Astrocyte of the hippocampus (primary cell): ENCODE measurements at regions not wholly inside any gene's neighbourhood (a gene's known extent, or its start where the extent isn't known, plus 50 kb on each side); places are given as distances from the start of the nearest gene placed in this dataset.
"Not testable (repeated sequence)": the region's sequence is repeated elsewhere in the genome, so short reads cannot be mapped to it uniquely, and the experiment has no call there.

ENCODE experiments used
- DNase-seq: peaks from one replicate; pipeline ENCODE4 v3.0.0; 2011; ENCODE audit warnings: low read depth, low spot score

DNA sequence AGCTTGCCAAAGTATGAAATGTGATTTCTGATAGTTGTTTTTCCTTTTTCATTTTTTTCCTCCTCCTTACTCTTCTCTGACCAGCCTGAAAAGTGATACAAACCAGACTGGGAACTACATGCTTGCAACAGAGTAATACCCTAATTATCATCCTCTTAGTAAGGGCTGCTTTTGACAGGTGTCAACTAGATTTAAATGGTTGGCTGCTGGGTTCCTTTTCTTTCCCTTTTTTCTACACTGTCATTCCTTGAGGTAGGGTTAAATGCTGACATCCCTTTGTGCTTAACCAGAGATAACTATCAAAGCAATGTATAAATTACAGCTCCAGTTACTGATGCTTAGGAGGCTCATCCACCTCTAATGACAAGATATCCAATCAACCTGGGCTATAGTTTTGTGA, 598.8 kb downstream of the TTLL7 start:
- DNase-seq = not testable (repeated sequence)

DNA sequence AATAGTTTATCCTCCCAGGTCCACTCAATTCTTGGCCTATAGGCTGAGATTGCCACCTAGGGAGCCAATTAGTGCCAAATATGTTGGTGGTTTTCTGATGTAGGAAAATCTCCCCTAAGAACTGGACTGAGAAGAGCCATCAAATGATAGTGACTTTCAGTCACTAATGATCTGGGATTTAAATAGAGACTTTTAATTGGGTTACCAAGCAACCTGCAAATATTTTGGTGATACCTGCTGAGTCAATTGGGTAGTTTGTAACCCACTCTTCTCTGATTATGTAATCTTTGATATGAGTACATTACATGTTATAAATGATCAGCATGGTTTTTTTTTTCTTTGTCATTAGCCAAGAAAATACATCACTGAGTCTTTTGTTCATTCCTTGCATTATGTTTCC, 600.8 kb downstream of the TTLL7 start:
- DNase-seq = not testable (repeated sequence)

DNA sequence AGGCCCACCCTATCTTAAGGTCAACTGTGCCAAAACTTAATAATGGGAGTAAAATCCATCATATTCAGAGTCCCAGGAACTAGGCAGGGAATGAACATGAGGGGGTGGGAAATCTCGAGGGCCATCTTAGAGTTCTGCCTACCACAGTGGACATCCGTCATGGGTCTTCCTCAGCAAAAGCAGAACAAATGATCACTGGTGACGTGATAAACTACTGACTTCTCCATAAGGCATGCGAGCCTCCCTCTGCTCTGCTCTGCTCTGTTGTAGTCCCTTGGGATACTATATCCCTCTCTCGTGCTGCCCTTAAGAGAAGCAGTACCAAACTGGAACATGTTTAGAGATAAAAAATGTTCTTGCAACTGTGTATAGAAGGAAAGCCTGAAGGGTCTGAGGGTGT, 603.8 kb downstream of the TTLL7 start:
- DNase-seq = not testable (repeated sequence)

DNA sequence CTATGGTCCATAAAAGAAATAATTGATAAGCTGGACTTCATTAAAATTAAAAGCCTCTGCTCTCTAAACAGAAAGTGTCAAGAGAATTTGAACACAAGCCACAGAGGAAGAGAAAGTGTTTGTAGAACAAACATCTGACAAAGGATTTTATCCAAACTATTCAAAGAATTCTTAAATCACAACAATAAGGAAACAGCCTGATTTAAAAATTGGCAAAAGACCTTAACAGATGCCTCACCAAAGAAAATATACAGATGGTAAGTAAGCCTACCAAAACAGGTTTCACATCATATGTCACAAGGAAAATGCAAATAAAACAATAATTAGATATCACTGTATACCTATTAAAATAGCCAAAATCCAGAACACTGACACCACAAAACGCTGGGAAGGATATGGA, 612.0 kb downstream of the TTLL7 start:
- peak; percentile 24 for DNase-seq

DNA sequence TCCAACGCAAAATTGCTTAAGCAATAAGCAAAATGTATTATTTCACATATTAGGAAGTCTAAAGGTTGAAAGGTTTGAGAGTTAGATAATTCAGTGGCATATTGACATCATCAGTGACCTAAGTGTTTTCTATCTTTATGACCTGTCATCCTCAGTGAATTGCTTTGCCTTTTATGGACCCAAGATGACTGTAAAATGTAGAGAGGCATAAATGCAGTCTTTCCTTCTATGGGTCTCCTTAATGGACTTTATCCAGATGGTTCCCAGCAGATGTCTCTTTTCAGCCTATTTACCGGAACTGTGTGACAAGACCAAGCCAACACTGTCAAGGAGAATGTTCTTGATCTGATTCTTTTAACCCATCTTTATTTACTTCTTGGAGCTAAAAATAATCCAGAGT, 615.8 kb downstream of the TTLL7 start:
- DNase-seq = not testable (repeated sequence)

DNA sequence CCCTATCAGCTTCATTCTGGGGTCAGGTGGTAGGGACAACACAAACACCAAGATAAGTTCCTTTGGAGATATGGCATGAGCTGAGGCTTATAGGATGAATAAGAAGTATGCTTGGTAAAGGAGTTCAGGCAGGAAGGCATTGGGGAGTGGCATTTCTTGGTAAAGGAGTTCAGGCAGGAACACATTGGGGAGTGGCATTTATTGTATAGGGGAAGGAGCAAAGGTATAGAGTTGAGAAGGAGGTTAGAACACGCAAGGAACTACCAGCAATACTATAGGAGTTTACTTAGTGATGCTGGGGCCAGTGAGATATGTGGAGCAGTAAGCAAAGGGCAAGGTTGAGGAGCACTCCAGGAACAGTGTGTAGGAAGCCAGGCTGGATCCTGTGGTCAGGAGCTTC, 625.9 kb downstream of the TTLL7 start:
- DNase-seq = not testable (repeated sequence)

DNA sequence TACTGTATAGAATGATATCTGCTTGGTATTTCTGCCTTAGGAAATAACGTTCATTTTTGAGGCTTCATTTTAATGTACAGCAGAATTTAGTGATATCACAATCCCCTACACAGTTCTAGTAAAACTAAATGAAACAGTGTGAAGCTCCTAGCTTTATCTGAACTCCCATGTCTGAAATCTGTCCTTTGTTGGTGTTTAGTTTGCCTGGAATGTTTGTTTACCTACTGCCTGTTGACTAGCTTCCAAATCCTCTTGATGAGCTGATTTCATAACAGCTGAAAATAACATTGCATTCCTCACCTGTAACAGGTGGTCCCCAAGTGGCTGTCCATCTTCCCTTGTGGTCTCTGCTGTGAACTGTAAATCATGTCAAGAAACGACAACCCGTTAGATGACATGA, 629.1 kb downstream of the TTLL7 start:
- DNase-seq = not testable (repeated sequence)

DNA sequence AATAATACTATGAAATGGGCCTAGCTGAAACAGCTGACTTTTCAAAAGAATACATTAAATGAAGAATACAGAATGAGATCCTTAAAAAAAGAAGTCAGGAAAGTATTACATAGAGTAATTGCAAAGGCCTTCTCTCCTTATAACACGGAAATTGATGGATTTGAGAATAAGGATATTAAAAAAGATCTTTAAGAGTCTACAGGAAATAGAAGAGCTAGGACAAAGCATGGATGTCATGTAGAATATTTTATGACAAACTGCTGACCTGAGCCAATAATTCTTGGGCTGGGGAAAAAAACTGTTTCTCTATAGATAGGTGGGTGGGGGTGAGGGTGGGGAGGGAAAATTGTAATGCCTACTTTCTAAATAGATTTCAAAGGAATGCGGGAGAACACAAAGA, 633.6 kb downstream of the TTLL7 start:
- DNase-seq = not testable (repeated sequence)

DNA sequence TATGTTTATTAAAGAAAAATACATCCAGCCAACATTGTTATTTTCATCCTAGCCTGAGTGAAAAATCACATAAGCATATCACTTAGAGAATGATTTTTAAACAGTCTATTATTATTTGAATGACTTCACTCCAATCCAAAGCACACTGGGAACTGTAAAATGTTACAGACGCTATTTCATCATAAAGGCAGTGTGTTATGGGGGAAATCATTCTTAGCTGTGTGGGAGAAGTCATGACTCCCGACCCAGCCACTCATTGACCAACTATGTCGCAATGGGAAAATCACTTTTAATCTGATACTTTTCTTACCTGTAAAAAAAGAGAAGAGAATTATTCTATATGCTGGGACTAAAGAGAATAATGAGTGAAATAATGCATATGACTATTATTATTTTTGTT, 653.6 kb downstream of the TTLL7 start:
- not testable (repeated sequence) for DNase-seq

DNA sequence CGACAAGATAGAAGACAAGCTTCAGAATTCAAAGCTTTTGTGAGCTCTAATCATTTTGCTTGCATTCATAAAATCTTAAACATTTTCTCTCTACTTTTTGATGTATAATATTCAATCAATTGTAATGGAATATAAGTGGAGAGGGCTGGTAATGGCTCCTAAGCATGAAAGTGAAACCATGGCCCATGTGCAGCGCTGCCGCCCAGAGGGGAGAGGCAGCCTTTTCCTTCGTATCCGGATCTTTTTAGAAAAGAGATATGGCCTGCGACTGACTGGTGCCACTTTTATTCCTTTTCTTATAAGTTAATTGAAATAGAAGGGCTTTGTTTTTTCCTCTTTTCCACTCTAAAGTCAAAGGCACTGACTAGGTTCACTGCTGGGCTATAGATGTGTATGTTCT, 655.2 kb downstream of the TTLL7 start:
- DNase-seq = not testable (repeated sequence)

DNA sequence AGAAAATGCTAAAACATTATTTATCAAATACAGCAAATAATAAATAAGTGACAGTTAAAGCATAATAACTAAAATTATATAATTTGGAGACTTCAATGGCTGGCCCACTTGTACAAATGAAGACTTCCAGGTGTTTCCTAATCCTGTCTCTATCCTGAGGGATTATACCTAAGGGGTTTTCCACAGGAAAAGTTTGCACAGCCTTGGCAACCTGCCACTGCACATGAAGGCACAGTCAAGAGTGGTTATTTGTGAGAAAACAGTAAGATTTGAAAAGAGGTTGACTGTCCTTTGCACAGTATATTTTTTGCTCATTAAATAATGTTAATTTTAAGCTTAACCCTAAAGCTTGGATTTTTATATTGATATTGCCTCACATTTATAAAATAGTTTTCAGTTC, 655.9 kb downstream of the TTLL7 start:
- not testable (repeated sequence) for DNase-seq

DNA sequence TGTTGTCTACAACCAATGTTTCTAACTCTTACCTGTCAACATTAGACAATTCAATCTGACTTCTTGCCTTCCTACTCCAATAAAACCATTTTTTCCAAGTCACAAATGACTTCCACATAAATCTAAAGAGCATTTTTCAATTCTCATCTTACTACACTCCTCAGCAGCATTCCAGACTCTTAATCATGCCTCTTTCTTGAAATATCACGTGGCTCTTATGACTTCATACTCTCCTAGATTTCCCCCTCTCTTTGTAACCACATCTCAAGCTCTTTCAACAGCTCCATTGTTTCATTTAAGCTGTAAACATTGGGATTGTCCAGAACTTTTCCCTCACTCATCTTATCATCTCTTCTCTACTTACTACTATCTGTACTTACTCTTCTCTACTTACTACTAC, 666.6 kb downstream of the TTLL7 start:
- not testable (repeated sequence) for DNase-seq

DNA sequence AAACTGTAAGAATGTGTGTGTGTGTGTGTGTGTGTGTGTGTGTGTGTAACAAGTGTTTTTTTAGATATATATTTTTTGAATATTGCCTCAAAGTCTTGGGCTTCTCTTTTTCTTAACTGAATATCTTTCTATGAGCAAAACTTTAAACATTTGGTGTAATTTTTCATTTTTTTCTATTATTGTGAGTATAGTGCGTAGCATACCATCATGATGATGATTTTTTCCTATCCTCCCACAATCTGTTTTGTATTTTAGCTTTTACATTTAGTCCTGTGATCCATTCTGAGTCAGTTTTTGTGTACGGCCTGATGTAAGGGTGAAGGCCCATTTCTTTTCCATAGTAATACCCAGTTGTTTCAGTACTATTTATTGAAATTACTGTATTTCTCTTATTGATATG, 680.6 kb downstream of the TTLL7 start:
- DNase-seq = no peak

DNA sequence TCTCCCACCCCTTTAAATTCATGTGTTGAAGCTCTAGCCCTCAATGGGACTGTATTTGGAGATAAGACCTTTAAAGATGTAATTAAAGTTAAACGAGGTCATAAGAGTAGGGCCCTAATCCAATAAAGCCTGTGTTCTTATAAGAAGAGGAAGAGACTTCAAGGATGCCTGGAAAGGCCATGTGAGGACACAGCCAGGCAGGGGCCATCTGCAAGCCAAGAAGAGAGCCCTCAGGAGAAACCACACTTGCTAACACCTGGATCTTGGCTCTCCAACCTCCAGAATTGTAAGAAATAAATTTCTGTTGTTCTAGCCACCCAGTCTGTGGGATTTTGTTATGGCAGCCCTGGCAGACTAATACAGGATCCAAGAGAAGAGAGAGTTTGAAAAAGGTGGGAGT, 683.5 kb downstream of the TTLL7 start:
- not testable (repeated sequence) for DNase-seq

DNA sequence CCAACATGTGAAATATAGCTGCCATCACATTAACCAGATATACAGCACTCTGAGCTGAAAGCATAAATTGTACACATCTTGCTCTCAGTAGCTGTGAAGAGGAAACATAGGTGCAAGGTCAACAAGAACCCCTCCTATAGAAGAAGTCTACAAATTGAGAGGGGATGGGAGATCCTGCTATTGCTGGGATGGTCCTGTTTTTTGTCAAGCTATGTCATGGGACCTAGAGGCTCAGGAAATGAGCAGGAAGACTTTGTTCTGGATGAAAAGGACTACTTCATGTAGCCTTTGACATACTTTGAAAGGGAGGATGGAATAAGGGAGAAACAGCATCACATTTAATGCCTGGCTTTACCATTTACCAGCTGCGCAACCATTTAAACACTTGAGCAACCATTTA, 688.8 kb downstream of the TTLL7 start:
- not testable (repeated sequence) for DNase-seq

DNA sequence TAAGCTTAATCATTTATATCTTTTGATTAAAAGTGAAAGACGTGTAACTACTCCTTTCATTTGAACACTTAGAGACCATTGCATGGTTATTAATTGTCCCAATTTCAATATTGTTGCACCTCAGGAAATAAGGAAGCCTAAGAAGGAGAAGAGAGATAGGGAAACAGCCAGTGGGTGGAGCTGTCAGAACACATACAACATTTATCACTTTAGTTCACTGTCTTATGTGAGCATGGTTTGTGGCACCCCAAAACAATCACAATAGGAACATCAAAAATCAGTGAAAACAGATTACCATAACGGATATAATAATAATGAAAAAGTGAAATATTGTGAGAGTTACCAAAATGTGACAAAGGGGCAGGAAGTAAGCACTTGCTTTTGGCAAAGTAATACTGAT, 689.9 kb downstream of the TTLL7 start:
- not testable (repeated sequence) for DNase-seq

DNA sequence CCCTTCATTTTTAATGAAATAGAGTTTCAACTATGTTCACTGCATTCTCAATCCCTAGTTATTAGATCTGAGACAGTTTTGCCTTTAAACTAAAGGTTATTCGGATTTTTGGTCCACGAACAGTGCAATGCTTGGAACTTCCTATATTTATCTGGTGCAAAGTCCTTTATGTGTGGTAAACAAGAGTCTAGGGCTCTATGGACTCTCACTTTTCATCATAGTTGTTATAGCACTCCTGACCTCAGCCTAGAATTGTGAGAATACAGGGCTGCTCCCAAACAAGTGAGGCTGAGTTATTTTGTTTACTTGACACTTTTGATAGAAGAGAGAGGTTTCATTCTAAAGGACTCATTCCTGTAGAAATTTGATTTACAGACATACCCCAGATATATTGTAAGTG, 692.1 kb downstream of the TTLL7 start:
- DNase-seq = not testable (repeated sequence)

DNA sequence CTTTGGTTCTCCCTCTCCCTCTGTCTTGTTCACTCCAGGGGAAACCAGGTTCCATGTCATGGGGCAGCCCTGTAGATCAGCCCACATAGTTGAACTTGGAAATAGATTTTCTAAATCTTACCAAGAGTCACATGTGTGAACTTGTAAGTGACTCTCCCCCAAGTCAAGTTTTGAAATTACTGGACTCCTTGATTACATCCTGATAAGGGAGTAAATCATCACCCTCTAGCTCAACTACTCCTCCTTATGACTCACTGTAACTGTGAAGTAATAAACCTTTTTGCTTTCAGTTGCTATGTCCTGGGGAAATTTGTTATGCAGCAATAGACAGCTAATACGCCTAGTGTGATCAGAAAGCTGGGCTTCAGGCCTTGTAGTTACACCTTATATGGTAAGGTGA, 703.3 kb downstream of the TTLL7 start:
- DNase-seq = not testable (repeated sequence)

DNA sequence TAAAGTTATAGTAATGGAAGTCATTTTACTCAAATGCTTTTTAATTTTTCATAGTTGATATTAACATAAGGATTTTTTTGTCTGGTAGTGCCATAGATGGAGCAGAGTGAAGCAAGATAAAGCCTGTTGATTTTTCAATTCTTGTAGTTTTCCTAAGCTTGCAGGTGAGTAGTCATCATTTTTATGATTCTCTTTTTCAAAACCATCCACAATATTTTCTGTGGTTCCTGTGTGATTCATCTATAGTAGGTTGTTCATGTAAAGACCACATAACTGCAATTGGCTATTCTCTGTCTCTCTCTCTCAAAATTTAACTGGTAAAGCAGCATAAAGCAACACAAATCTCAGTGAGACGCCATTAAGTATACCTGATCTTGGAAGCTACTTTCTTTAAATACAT, 711.5 kb downstream of the TTLL7 start:
- not testable (repeated sequence) for DNase-seq

DNA sequence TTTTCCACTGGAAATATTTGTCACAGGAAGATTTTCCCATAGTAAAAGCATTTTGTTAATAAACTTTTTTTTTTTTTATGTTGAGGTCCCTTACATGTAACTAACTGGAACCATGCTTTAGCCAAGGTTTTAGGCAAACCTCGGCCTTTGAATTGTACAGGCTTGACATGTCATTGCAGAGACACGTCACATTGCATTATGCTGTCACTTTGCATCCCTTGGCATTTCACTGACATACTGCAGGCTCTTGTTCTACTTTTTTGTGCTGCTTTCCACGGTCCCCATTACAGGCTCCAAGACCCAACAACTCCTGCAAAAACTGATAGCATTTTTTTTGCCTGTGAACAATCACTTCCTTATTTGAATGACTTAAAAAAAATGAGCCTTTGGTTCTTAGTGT, 724.3 kb downstream of the TTLL7 start:
- not testable (repeated sequence) for DNase-seq

DNA sequence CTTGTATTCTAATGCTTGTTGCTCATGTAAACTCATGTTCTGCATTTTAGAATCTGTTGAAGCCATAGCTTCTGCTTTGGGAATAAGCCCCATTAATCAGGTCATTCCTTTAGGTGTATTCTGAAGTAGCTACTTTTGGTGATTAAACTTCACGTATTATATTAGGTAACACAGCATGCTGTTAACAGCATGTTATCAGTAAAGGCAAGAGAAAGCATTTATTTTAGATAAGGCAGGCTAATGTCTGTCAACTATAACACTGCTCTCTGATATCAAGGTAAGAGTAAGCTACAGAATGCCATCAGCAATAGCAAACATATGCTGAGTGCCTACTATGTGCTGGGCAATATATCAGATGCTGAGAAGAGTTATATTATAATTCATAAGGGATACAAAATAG, 726.4 kb downstream of the TTLL7 start:
- not testable (repeated sequence) for DNase-seq

DNA sequence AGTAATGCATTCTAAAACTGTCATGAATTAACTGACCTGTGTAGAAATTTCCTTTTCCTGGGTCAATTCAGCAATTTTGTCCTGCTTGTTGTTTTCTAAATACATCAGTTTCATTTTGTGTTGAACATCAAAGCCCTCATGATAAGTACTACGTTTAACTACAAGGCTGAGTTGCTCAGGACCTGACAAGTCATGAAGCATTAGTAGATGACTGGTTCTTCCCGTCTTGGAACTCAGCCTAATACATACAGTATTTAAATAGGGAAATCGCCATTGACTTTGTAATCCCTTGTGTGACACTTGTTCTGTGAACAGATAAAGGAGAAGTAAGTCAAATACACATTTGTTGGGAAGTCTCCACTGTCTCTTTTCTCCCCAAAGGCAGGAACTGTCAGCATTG, 727.1 kb downstream of the TTLL7 start:
- DNase-seq = peak; percentile 7

DNA sequence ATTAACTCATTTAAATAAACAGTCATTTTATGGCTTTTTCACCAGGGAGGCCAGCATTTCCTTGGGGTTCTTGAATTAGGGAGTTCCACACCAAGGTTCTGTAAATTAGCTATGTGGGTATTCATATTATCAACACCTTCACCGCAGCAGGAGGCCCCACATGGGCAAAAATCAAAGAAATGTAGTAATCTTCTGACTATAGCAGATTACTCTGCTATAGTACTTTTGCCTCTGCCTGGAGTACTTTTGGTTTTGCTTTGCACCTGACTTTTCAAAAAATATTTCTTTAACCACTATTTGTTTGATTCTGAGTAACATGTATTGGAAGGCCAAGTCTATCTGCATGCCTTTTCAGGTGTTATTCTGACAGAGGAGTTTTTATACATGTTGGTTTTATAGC, 728.1 kb downstream of the TTLL7 start:
- not testable (repeated sequence) for DNase-seq

DNA sequence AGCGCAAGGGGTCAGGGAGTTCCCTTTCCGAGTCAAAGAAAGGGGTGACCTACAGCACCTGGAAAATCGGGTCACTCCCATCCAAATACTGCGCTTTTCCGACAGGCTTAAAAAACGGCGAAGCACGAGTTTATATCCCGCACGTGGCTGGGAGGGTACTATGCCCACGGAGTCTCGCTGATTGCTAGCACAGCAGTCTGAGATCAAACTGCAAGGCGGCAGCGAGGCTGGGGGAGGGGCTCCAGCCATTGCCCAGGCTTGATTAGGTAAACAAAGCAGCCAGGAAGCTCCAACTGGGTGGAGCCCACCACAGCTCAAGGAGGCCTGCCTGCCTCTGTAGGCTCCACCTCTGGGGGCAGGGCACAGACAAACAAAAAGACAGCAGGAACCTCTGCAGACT, 735.1 kb downstream of the TTLL7 start:
- DNase-seq = not testable (repeated sequence)
